ENCODE measurements at regions not wholly inside any gene's neighbourhood (a gene's known extent, or its start where the extent isn't known, plus 50 kb on each side); places are given as distances from the start of the nearest gene placed in this dataset.

GRCh38 chr2:8249141-8249540, 432.7 kb upstream of the ID2 start:
- TF ChIP-seq NFIC (IDR thresholded peaks at IDR 0.05) (no peak), FOXM1 (IDR thresholded peaks at IDR 0.05; ENCODE audit: borderline replicate concordance, low read depth) (no peak), TAF1 (IDR thresholded peaks at IDR 0.05; ENCODE audit: low read depth) (no peak), CREB1 (IDR thresholded peaks at IDR 0.05; ENCODE audit: low read depth) (no peak), YY1 (IDR thresholded peaks at IDR 0.05; ENCODE audit: low read depth) (no peak)
- TF ChIP-seq, protein P1, sequence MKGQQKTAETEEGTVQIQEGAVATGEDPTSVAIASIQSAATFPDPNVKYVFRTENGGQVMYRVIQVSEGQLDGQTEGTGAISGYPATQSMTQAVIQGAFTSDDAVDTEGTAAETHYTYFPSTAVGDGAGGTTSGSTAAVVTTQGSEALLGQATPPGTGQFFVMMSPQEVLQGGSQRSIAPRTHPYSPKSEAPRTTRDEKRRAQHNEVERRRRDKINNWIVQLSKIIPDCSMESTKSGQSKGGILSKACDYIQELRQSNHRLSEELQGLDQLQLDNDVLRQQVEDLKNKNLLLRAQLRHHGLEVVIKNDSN (IDR thresholded peaks at IDR 0.05), result no peak

- TF ChIP-seq NFIC (IDR thresholded peaks at IDR 0.05) (no peak), RAD21 (IDR thresholded peaks at IDR 0.05; ENCODE audit: low read depth) (no peak), ZBTB7A (IDR thresholded peaks at IDR 0.05; ENCODE audit: low read depth) (no peak), YY1 (IDR thresholded peaks at IDR 0.05; ENCODE audit: low read depth) (no peak), EGR1 (IDR thresholded peaks at IDR 0.05) (no peak), CEBPB (IDR thresholded peaks at IDR 0.05) (no peak), EP300 (IDR thresholded peaks at IDR 0.05; ENCODE audit: borderline replicate concordance) (no peak), CREB1 (IDR thresholded peaks at IDR 0.05; ENCODE audit: low read depth) (no peak), TCF12 (IDR thresholded peaks at IDR 0.05; ENCODE audit: low read depth) (no peak), TEAD4 (IDR thresholded peaks at IDR 0.05) (no peak), FOXM1 (IDR thresholded peaks at IDR 0.05; ENCODE audit: borderline replicate concordance, low read depth) (no peak), TAF1 (IDR thresholded peaks at IDR 0.05; ENCODE audit: low read depth) (no peak)
- TF ChIP-seq, protein P1 (IDR thresholded peaks at IDR 0.05), result no peak
- TF ChIP-seq, protein P2, sequence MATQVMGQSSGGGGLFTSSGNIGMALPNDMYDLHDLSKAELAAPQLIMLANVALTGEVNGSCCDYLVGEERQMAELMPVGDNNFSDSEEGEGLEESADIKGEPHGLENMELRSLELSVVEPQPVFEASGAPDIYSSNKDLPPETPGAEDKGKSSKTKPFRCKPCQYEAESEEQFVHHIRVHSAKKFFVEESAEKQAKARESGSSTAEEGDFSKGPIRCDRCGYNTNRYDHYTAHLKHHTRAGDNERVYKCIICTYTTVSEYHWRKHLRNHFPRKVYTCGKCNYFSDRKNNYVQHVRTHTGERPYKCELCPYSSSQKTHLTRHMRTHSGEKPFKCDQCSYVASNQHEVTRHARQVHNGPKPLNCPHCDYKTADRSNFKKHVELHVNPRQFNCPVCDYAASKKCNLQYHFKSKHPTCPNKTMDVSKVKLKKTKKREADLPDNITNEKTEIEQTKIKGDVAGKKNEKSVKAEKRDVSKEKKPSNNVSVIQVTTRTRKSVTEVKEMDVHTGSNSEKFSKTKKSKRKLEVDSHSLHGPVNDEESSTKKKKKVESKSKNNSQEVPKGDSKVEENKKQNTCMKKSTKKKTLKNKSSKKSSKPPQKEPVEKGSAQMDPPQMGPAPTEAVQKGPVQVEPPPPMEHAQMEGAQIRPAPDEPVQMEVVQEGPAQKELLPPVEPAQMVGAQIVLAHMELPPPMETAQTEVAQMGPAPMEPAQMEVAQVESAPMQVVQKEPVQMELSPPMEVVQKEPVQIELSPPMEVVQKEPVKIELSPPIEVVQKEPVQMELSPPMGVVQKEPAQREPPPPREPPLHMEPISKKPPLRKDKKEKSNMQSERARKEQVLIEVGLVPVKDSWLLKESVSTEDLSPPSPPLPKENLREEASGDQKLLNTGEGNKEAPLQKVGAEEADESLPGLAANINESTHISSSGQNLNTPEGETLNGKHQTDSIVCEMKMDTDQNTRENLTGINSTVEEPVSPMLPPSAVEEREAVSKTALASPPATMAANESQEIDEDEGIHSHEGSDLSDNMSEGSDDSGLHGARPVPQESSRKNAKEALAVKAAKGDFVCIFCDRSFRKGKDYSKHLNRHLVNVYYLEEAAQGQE (IDR thresholded peaks at IDR 0.05; ENCODE audit: low read depth), result no peak
- TF ChIP-seq, protein P3, sequence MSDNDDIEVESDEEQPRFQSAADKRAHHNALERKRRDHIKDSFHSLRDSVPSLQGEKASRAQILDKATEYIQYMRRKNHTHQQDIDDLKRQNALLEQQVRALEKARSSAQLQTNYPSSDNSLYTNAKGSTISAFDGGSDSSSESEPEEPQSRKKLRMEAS (IDR thresholded peaks at IDR 0.05), result no peak
Measured at GRCh38 chr2:8249769-8250168, 432.1 kb upstream of the ID2 start.

- TF ChIP-seq TEAD4 (IDR thresholded peaks at IDR 0.05) (no peak), CREB1 (IDR thresholded peaks at IDR 0.05; ENCODE audit: low read depth) (no peak), EP300 (IDR thresholded peaks at IDR 0.05; ENCODE audit: borderline replicate concordance) (no peak), CEBPB (IDR thresholded peaks at IDR 0.05) (no peak), YY1 (IDR thresholded peaks at IDR 0.05; ENCODE audit: low read depth) (no peak), TCF12 (IDR thresholded peaks at IDR 0.05; ENCODE audit: low read depth) (no peak), NFIC (IDR thresholded peaks at IDR 0.05) (no peak), FOXM1 (IDR thresholded peaks at IDR 0.05; ENCODE audit: borderline replicate concordance, low read depth) (no peak), EGR1 (IDR thresholded peaks at IDR 0.05) (no peak), RAD21 (IDR thresholded peaks at IDR 0.05; ENCODE audit: low read depth) (no peak), TAF1 (IDR thresholded peaks at IDR 0.05; ENCODE audit: low read depth) (no peak), ZBTB7A (IDR thresholded peaks at IDR 0.05; ENCODE audit: low read depth) (no peak)
- TF ChIP-seq, protein P2 (IDR thresholded peaks at IDR 0.05; ENCODE audit: low read depth), result no peak
- TF ChIP-seq, protein P3 (IDR thresholded peaks at IDR 0.05), result no peak
- TF ChIP-seq, protein P1 (IDR thresholded peaks at IDR 0.05), result no peak
Measured at GRCh38 chr2:8251291-8251690, 430.6 kb upstream of the ID2 start.

DNA sequence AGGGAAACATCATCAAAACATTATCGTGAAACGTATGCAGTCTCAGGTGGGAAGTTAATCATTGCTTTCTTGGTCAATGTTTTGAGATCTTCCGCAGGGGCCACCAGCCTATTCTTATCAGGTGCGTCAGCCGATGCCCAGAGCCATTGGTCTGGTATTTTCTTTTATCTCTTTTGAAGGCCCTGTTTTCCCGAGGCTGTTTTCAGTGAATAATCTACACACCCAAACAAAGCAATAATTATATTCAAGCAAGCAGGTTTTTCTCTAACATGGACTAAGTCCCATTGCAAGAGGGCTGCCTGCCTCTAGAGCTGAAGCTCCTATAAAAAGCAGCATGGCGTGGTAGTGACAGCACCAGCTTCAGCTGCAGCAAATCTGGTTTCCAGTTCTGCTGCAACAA, 430.0 kb upstream of the ID2 start:
- TF ChIP-seq NFIC (IDR thresholded peaks at IDR 0.05), result no peak
- no peak for TF ChIP-seq RAD21 (IDR thresholded peaks at IDR 0.05; ENCODE audit: low read depth)
- TF ChIP-seq FOXM1 (IDR thresholded peaks at IDR 0.05; ENCODE audit: borderline replicate concordance, low read depth), result no peak
- TF ChIP-seq CEBPB (IDR thresholded peaks at IDR 0.05), result no peak
- TF ChIP-seq TEAD4 (IDR thresholded peaks at IDR 0.05), result no peak

DNA sequence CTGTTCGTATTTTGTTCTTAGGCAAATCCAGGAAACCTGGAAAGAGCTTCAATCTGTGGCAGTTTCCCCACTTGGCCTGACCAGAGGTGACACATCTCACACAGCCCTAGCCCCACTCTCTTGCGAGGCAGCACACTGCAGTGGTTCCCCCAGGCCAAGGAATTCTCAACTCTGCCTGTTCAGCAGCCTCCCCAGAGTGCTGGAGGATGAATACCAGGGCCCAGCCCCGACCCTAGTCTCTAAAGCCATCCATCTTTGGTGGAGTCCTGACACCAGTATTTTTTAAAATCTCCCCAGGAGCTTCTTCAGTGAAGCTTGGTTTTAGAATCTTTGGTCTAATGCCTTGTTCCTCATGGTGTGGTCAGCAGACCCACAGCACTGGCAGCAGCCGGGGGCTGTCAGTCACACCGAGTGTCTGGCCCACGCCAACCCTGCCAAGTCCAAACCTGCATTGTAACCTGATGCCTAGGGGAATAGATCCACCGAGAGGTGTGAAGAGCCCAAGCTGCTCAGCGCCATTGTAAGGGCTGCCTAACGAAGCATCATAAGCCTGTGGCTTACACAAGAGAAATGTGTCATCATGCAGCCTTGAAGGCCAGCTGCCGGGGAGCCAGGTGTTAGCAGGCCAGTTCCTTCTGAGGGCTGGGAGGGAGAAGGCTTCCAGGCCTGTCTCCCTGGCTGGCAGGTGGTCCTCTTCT, 428.7 kb upstream of the ID2 start:
- TF ChIP-seq FOXM1 (IDR thresholded peaks at IDR 0.05; ENCODE audit: borderline replicate concordance, low read depth) (no peak), NFIC (IDR thresholded peaks at IDR 0.05) (no peak), CREB1 (IDR thresholded peaks at IDR 0.05; ENCODE audit: low read depth) (no peak)
- TF ChIP-seq, protein P1 (IDR thresholded peaks at IDR 0.05), result no peak
- TF ChIP-seq, protein P3 (IDR thresholded peaks at IDR 0.05), result no peak
